IMR-90 (cell line): ENCODE measurements at regions not wholly inside any gene's neighbourhood (a gene's known extent, or its start where the extent isn't known, plus 50 kb on each side); places are given as distances from the start of the nearest gene placed in this dataset.

ENCODE experiments used
- CTCF ChIP-seq: conservative IDR thresholded peaks from 2 replicates; pipeline ENCODE4 v1.5.1; 2012; ENCODE audit warnings: mild to moderate bottlenecking, low read depth, low read length, improper control_type of control experiment
- RFX5 ChIP-seq: IDR thresholded peaks from 2 replicates; pipeline ENCODE4 v1.8.0; 2012; ENCODE audit warnings: low read depth, mild to moderate bottlenecking, low read length, moderate library complexity
- TF ChIP-seq, protein P1 (sequence below): fragments of 150-350 bp; IDR thresholded peaks from 2 replicates; pipeline ENCODE4 v1.6.1; 2017; ENCODE audit warnings: mild to moderate bottlenecking, antibody characterized with exemption, low read length, low read depth

DNA sequence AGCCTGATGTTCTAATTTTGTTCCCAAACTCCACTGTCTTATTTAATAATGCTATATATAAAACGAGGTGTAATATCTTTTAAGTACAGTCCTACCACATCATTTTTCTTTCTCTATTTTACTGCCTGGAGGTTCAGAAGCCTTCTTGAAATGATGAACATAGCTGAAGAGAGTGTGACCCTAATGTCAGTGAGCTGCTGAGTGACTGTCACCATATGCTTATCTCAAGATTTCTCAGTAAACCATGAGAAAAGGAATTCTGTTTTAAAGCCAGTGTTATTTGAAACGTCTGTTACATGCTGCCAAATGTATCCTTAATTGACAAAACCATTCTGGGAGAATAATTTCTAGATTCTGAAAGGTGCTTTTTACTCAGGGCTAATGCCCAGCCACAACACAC lies 503.5 kb upstream of the TMPRSS15 start:
- TF ChIP-seq, protein P1, sequence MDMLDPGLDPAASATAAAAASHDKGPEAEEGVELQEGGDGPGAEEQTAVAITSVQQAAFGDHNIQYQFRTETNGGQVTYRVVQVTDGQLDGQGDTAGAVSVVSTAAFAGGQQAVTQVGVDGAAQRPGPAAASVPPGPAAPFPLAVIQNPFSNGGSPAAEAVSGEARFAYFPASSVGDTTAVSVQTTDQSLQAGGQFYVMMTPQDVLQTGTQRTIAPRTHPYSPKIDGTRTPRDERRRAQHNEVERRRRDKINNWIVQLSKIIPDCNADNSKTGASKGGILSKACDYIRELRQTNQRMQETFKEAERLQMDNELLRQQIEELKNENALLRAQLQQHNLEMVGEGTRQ = no peak
- TF ChIP-seq RFX5 (no peak), CTCF (no peak)
